GM12878 (cell line): ENCODE measurements at regions not wholly inside any gene's neighbourhood (a gene's known extent, or its start where the extent isn't known, plus 50 kb on each side); places are given as distances from the start of the nearest gene placed in this dataset.

Experiments used
- ATAC-seq: fragments of 200-7000 bp; cut with Tn5 transposase; 3 replicates; pipeline ENCODE4 v1.9.1; 2020; ENCODE audit warnings: mild to moderate bottlenecking, moderate library complexity
- BruUV-seq: library from RNA; stranded (reverse); fragments of 400-500 nt; replicated peaks from 2 replicates; lab custom pipeline; 2021; lab: Mats Ljungman, UMichigan
- CTCF ChIA-PET: fragments of 300-600 bp; sonication (Branson Sonifier 250); formaldehyde crosslinking; extraction: SDS; loops from one replicate; lab custom pipeline; 2021; ENCODE audit warnings: inconsistent platforms; lab: Yijun Ruan, JAX
- POLR2A ChIA-PET: fragments of 350-600 bp; formaldehyde crosslinking; extraction: SDS; loops from one replicate; lab custom pipeline; 2021; ENCODE audit warnings: inconsistent platforms; lab: Charles Lee
- RAD21 ChIA-PET: fragments of 300-600 bp; sonication (Branson Sonifier 250); formaldehyde crosslinking; loops from one replicate; lab custom pipeline; 2023; ENCODE audit warnings: antibody characterized with exemption; ENCODE audit not compliant: unreplicated experiment; lab: Charles Lee
- SMC1A ChIA-PET: fragments of 300-600 bp; sonication (Branson Sonifier 250); formaldehyde crosslinking; loops from one replicate; lab custom pipeline; 2023; ENCODE audit not compliant: unreplicated experiment, uncharacterized antibody; lab: Charles Lee
- DNase-seq: peaks from one replicate; pipeline ENCODE4 v3.0.0-alpha.2; 2011; ENCODE audit warnings: low read depth, low spot score
- FAIRE-seq: peaks from 3 replicates; lab custom pipeline; 2011; peaks lifted over from hg19 to GRCh38; lab: Jason Lieb, UNC
- H2AFZ ChIP-seq: 2 replicates; pipeline ENCODE4 v1.6.0; 2011; ENCODE audit warnings: low read depth, low read length, control low read depth; ENCODE audit not compliant: control insufficient read depth
- H3K27ac ChIP-seq: 2 replicates; pipeline ENCODE4 v1.5.1; 2011; ENCODE audit warnings: control low read depth; ENCODE audit not compliant: control insufficient read depth, insufficient read depth
- H3K27me3 ChIP-seq, 2 experiments: replicated peaks in 1 of 2; 2 replicates each; pipeline versions ENCODE4 v1.6.0 to v1.6.1; 2011; ENCODE audit warnings: low read length in 1 of 2; ENCODE audit not compliant: control insufficient read depth in 2 of 2, insufficient read depth in 2 of 2
- H3K36me3 ChIP-seq, 2 experiments: 2 replicates each; pipeline ENCODE4 v1.5.1; 2011; ENCODE audit warnings: low read length in 1 of 2; ENCODE audit not compliant: control insufficient read depth in 2 of 2, insufficient read depth in 2 of 2
- H3K4me1 ChIP-seq: 2 replicates; pipeline ENCODE4 v1.6.1; 2011; ENCODE audit warnings: mild to moderate bottlenecking, low read length, moderate library complexity, mixed read lengths; ENCODE audit not compliant: control insufficient read depth, insufficient read depth
- H3K4me2 ChIP-seq: 2 replicates; pipeline ENCODE4 v1.6.0; 2011; ENCODE audit warnings: control low read depth; ENCODE audit not compliant: control insufficient read depth, insufficient read depth
- H3K4me3 ChIP-seq: fragments of 200-600 bp; sonication (generic); 2 replicates; pipeline ENCODE4 v1.5.1; 2016
- H3K79me2 ChIP-seq: 2 replicates; pipeline ENCODE4 v1.6.0; 2011; ENCODE audit warnings: low read length; ENCODE audit not compliant: control insufficient read depth, insufficient read depth
- H3K9ac ChIP-seq: 2 replicates; pipeline ENCODE4 v1.8.0; 2011; ENCODE audit warnings: low read length, control low read depth, mixed read lengths; ENCODE audit not compliant: control insufficient read depth, insufficient read depth
- H3K9me3 ChIP-seq: replicated peaks from 3 replicates; pipeline ENCODE4 v1.5.1; 2011; ENCODE audit warnings: mild to moderate bottlenecking, low read length; ENCODE audit not compliant: control insufficient read depth, insufficient read depth
- H4K20me1 ChIP-seq: 2 replicates; pipeline ENCODE4 v1.6.0; 2011; ENCODE audit not compliant: control insufficient read depth, insufficient read depth
- CHD1 ChIP-seq: IDR thresholded peaks from 2 replicates; pipeline ENCODE4 v1.6.1; 2012; ENCODE audit warnings: low read depth, low read length, improper control_type of control experiment
- JUND ChIP-seq: IDR thresholded peaks from 2 replicates; pipeline ENCODE4 v1.6.1; 2012; ENCODE audit warnings: low read depth, mild to moderate bottlenecking, low read length, improper control_type of control experiment, moderate library complexity
- KDM1A ChIP-seq: fragments of 200-600 bp; sonication (generic); IDR thresholded peaks from 2 replicates; pipeline ENCODE4 v1.6.1; 2016; ENCODE audit warnings: borderline replicate concordance
- LARP7 ChIP-seq: fragments of 450-650 bp; IDR thresholded peaks from 2 replicates; pipeline ENCODE4 v1.6.1; 2017; ENCODE audit warnings: mild to moderate bottlenecking
- NBN ChIP-seq: fragments of 450-650 bp; IDR thresholded peaks from 2 replicates; pipeline ENCODE4 v1.6.1; 2016
- WRNIP1 ChIP-seq: IDR thresholded peaks from 2 replicates; pipeline ENCODE4 v1.6.1; 2011; ENCODE audit warnings: low read depth, low read length, improper control_type of control experiment, borderline replicate concordance
- WGBS: methylation state at CpG from one replicate; pipeline ENCODE4 v1.1.6; 2016; ENCODE audit warnings: low lambda C conversion rate; ENCODE audit not compliant: insufficient replicate concordance, insufficient coverage; ENCODE audit errors: missing lambda C conversion rate; 5-methylcytosine and 5-hydroxymethylcytosine counted together
- in situ Hi-C: fragments of 300-500 bp; cut with MboI; formaldehyde crosslinking; loops from 9 replicates; pipeline ENCODE4 v1.14.3; 2018; ENCODE audit warnings: mixed read lengths
- intact Hi-C: fragments of 100-400 bp; cut with micrococcal nuclease; formaldehyde crosslinking; loops from one replicate; pipeline ENCODE4 v1.14.2; 2022; ENCODE audit not compliant: unreplicated experiment
- TF ChIP-seq, protein P1 (sequence below): fragments of 450-650 bp; IDR thresholded peaks from 2 replicates; pipeline ENCODE4 v1.6.1; 2017; ENCODE audit warnings: antibody characterized with exemption, mild to moderate bottlenecking, moderate library complexity
- TF ChIP-seq, protein P2 (sequence below): IDR thresholded peaks from 2 replicates; pipeline ENCODE4 v1.6.1; 2011; ENCODE audit warnings: low read depth, mild to moderate bottlenecking, low read length, moderate library complexity, borderline replicate concordance; ENCODE audit errors: extremely low read depth

DNA sequence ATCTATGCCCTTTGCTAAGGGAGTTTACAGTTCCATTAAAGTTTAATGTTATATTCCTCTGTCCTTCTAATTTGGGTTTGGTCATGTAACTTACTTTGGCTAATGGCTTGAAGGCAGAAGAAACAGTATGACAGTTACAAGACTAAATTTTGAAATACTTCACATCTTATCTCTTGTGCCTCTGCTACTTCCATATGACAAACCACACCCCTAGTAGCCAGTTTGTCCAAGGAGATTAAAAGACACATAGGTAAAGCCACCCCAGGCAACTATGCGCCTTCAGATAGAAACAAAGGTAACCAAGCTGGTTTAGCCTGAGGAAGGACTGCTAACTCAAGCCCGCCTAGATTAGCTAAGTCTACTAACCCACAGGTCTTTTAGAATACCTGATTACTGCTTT is 273.4 kb upstream of the MIR17HG start:
- SMC1A ChIA-PET, result interaction anchor here (1.0 kb wide), 1 partner anchor 57 kb away, joined by 4 read pairs; no protein-coding TSS in a partner anchor
- POLR2A ChIA-PET, result interaction anchor here (0.6 kb wide), 1 partner anchor 15 kb away, joined by 3 read pairs; no protein-coding TSS in a partner anchor
- ATAC-seq, result no peak
- no peak for DNase-seq
- CTCF ChIA-PET, result no interaction called here
- no peaks in the 10 kb centered on the region; the same call in 2 of the 3 replicates for H3K9me3 ChIP-seq
- TF ChIP-seq WRNIP1, result no peak
- no peak for TF ChIP-seq JUND
- TF ChIP-seq, protein P1, sequence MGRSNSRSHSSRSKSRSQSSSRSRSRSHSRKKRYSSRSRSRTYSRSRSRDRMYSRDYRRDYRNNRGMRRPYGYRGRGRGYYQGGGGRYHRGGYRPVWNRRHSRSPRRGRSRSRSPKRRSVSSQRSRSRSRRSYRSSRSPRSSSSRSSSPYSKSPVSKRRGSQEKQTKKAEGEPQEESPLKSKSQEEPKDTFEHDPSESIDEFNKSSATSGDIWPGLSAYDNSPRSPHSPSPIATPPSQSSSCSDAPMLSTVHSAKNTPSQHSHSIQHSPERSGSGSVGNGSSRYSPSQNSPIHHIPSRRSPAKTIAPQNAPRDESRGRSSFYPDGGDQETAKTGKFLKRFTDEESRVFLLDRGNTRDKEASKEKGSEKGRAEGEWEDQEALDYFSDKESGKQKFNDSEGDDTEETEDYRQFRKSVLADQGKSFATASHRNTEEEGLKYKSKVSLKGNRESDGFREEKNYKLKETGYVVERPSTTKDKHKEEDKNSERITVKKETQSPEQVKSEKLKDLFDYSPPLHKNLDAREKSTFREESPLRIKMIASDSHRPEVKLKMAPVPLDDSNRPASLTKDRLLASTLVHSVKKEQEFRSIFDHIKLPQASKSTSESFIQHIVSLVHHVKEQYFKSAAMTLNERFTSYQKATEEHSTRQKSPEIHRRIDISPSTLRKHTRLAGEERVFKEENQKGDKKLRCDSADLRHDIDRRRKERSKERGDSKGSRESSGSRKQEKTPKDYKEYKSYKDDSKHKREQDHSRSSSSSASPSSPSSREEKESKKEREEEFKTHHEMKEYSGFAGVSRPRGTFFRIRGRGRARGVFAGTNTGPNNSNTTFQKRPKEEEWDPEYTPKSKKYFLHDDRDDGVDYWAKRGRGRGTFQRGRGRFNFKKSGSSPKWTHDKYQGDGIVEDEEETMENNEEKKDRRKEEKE, result no peak
- no peak for TF ChIP-seq CHD1
- no peak for TF ChIP-seq KDM1A
- no peak for TF ChIP-seq LARP7
- TF ChIP-seq, protein P2, sequence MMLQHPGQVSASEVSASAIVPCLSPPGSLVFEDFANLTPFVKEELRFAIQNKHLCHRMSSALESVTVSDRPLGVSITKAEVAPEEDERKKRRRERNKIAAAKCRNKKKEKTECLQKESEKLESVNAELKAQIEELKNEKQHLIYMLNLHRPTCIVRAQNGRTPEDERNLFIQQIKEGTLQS, result no peak
- no peak for TF ChIP-seq NBN
- TF ChIP-seq, all 136 proteins: peak for 0
- FAIRE-seq, result no peak
- Histone ChIP-seq H2AFZ (no peak overlapping the region), H3K36me3 (no peaks in the 10 kb centered on the region), H3K4me3 (no peak overlapping the region), H3K9ac (no peak overlapping the region), H3K27ac (no peak overlapping the region), H3K79me2 (no peaks in the 10 kb centered on the region), H3K4me1 (no peaks in the 10 kb centered on the region), H3K4me2 (no peak overlapping the region), H3K27me3 (no peaks in the 10 kb centered on the region), H4K20me1 (no peaks in the 10 kb centered on the region)
- BruUV-seq, result no TSS peak
- RAD21 ChIA-PET, result no interaction called here
- whole genome bisulfite sequencing, result 3% methylated on average over 2 of the region's 2 CpGs
- intact Hi-C loops (no loop called here), in situ Hi-C loops (no loop called here)
